Muscle of back (tissue), 3 donors: ENCODE measurements at regions not wholly inside any gene's neighbourhood (a gene's known extent, or its start where the extent isn't known, plus 50 kb on each side); places are given as distances from the start of the nearest gene placed in this dataset.
"Not testable (repeated sequence)": the region's sequence is repeated elsewhere in the genome, so short reads cannot be mapped to it uniquely, and the experiment has no call there.

ENCODE experiments used
- DNase-seq, 3 donors: peaks; one replicate each; pipeline versions ENCODE4 v3.0.0 to v3.0.0-alpha.2; 2013

DNA sequence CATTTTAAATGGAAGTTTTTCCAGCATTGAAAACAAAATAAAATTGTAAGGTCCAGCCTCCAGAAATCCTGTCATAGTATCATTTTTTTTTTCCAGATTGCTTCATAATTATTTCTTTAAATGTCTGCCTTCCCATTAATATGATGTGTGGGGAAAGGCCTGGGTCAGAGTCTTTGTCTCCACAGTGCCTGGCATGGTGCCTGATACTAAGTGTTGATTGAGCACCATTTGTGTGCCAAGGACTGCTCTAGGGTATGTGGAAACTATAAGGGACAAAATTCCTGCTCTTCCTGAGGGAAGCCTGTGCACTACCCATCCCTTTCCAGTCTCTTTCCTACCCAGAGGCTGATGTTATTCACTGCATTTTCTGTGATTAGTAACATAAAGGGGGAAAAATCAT lies 53.1 kb upstream of the BEND4 start:
- no peak for DNase-seq

DNA sequence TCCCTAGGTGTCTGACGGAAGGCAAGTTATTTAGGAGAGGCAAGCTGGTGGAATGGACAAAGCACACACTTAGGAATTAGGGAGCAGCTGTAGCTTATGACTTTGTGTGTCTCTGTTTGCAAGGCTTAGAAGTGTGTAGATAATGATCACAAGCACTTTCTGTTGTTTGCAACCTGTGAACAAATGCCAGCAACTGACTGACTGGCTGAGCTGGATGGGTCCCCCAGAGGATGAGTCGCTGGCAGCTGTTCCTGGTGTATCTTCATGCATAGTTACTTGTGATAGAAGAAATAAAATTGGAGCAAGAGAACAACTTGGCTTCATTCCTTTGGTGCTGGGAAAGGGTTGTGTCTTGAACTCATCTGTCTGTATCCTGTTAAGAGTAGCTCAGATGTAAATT lies 64.2 kb upstream of the BEND4 start:
- peak; percentile 27 to 70 (median 48) for DNase-seq

GRCh38 chr4:42225286-42225685 lies 72.8 kb upstream of the BEND4 start:
- DNase-seq: no peak

DNA sequence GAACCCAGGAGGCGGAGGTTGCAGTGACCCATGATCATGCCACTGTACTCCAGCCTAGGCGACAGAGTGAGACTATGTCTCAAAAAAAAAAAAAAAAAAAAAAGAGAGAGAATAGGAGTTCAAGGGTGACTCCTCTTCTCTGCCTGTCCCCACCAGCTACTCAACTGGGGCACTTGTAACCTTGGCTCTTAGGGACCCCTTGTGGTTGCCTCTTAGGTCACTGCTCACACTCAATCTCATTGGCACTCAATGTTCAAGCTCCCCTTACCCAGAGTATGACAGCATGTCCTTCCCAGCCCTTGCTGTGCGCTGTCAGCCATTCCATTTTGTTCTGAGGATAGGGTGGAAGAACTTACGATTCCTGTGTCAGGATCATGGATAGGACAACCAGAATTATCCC lies 82.4 kb upstream of the BEND4 start:
- no peak for DNase-seq

- DNase-seq: no peak
Observed at GRCh38 chr4:42235304-42236021, 83.0 kb upstream of the BEND4 start.

DNA sequence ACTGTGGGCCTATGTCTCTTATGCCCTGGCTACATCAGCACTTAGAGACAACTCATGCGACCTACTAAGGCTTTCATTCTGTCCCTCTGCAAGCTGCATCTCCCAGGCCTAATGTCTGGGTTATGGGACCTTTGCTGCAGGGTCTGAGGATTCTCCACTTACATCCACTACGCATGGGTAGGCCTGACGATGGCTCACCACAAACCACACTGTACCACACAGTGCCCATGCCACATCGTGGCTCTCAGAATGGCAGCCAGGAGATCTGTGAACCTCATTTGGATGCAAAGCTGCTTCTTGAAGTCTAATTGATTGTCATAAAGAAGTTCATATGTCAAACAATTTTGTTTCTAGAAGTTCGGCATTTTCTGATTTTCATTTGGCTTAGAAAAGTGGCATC lies 84.6 kb upstream of the BEND4 start:
- no peak for DNase-seq

DNA sequence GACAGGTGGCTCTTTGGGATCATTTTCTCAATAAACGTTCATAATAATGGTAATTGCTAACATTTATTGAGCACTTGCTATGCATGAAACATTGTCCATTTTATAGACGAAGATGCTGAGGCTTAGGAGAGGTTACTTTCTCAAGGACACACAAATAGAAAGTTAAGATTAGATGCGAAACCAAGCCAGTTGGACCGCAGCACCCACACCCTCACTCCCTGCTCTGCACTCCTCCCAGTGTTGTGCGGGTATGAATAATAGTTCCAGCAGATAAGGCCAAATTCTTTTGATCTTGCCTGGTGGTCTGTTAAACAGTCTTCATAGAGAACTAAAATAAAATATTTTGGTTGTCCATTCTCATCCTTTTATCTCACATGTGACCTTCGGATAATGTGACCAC lies 85.0 kb upstream of the BEND4 start:
- DNase-seq: no peak

DNA sequence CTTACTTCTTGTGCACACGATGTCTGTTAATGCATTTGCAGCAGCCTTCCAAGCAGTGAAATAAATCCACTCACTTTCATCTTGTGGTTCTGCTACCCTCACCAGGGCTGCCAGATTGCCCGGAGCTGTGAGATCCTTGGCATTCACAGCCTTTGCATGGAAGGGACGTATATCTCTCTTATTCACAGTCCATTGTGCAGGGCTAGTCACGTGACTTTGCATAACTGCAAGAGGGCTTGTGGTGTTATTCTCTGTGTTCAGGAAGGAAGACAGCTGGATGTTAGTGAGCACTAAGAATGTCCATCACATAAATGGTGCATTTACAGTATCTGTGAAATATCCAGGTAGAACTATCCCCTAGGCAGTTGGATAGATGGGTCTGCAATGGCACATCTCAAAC lies 96.5 kb upstream of the BEND4 start:
- no peak for DNase-seq

- DNase-seq: no peak
Observed at GRCh38 chr4:42252315-42252714, 99.9 kb upstream of the BEND4 start.

DNA sequence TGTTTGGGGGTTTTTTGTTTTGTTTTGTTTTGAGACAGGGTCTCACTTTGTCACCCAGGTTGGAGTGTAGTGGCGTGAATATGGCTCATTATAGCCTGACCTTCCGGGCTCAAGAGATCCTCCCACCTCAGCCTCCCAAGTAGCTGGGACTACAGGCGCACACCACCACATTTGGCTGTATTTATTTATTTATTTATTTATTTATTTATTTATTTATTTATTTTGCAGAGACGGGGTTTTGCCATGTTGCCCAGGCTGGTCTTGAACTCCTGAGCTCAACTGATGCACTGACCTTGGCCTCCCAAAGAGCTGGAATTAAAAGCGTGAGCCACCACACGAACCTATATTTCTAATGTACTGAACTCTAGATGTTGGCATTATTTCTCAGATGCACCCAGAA lies 105.2 kb upstream of the BEND4 start:
- DNase-seq: not testable (repeated sequence)

GRCh38 chr4:42262701-42263490 lies 110.4 kb upstream of the BEND4 start:
- no peak for DNase-seq

DNA sequence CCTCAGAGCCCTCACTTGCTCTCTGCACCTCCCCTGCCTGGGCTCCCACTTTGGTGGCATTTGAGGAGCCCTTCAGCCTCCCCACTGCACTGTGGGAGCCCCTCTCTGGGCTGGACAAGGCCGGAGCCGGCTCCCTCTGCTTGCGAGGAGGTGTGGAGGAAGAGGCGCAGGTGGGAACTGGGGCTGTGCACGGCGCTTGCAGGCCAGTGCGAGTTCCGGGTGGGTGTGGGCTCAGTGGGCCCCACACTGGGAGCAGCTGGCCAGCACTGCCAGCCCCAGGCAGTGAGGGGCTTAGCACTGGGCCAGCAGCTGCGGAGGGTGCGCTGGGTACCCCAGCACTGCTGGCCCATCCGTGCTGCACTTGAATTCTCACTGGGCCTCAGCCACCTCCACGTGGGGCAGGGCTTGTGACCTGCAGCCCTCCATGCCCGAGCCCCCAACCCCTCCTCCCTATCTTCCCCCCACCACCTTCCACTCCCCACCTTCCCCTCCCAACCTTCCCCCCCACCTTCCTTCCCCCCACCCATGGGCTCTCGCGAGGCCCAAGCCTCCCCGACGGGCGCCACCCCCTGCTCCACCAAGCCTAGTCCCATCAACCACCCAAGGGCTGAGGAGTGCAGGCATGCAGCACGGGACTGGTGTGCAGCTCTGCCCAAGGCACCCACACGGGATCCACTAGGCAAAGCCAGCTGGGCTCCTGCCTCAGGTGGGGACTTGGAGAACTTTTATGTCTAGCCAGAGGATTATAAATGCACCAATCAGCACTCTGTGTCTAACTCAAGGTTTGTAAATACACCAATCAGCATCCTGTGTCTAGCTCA lies 113.5 kb upstream of the BEND4 start:
- DNase-seq: no peak

DNA sequence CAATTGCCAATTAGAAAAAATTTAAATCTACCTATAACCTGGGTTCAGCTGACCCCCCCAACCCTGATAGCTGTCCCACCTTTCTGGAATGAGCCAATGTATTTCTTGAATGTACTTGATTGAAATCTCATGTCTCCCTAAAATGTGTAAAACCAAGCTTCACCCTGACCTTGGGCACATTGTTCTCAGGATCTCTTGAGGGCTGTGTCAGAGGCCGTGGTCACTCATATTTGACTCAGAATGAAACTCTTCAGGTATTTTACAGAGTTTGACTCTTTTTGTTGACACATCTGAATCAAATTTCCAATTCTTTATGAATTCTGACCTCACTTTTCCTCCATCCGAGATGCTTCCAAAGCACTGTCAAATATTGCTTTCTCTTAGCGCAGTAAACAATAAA lies 115.3 kb upstream of the BEND4 start:
- DNase-seq: no peak

- no peak for DNase-seq
Observed at GRCh38 chr4:42268824-42269223, 116.4 kb upstream of the BEND4 start.

DNA sequence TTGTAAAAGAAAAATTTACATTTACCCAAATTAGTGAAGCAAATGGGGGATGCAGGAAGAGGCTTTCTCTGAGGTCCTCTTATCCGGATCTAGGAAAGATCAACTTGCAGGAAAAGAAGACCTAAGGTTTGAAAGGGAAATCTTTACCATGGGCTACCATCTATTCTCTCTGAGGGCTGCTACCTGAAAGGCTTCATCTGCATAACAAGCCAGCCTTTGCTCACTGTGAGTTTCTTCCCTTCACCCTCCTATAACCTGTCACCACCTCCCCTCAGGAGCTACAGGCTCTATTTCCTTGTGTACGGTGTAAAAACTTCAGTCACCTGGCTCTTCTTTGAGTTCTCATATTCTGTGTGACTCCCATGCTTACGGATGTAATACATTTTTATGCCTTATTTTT lies 118.6 kb upstream of the BEND4 start:
- DNase-seq: no peak

DNA sequence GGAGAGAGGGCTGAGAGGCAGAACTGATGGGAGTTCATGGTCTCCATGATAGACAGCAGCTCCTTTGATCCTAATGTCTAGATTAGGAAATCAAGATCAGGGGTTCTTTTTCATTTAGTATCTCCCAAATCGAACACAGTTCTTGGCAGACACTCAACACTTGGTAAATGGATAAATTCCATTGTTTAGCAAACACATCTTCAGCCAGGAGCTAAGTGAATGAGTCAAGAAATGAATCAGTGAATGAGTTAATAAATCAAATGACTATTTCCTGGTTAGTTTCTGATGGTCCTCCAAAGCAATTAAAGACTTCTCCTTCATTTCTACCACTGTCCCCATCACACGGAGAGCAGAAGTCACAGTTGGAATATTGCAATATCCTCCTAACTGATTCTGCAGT lies 120.0 kb upstream of the SHISA3 start:
- no peak for DNase-seq

GRCh38 chr4:42278709-42279324 lies 118.5 kb upstream of the SHISA3 start:
- no peak for DNase-seq

- DNase-seq: no peak
Observed at GRCh38 chr4:42280327-42281095, 116.8 kb upstream of the SHISA3 start.

GRCh38 chr4:42281324-42282020 lies 115.8 kb upstream of the SHISA3 start:
- DNase-seq: no peak

DNA sequence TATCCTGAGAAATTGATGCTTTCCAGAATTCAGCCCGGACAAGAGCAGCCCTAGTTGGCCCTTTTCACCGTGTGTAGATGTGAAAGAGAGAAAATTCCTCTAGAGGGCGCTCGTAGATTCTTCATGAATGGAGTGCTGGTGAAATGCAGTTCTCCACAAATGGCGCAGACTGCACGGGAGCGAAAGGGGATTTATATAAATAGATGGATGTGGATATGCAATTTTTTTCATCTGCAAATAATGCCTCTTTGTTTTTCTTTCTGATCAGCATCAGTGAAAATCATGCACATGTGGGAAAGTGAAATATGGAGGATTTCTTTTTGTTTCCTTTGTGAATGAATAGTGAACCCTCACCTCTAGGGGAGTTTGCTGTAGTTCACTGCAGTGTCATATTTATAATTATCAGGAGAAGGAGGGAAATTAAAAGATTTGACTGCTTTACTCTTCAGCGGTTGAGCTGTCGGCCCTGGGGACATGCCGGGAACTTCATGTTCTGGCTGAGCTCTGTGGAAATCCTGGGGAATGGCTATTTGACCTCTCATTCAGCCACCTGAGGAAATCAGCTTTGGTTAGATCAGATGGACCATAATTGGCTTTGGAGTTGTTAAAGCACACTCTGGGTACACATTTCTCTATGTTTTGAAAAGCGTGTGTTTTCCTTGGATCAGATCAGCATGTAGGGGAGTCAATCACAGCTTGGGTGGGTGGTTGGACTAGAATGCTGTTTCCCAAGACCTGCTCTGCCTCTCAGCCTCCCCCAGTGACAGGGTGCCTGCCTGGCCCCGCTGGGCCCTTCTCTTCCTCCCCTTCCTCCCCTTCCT lies 115.0 kb upstream of the SHISA3 start:
- peak; percentile 71 to 90 (median 80) for DNase-seq
